Right lobe of liver (tissue), 6 donors: ENCODE measurements at regions not wholly inside any gene's neighbourhood (a gene's known extent, or its start where the extent isn't known, plus 50 kb on each side); places are given as distances from the start of the nearest gene placed in this dataset.

Experiments
- ATAC-seq, 4 donors: fragments of 200-7000 bp; cut with Tn5 transposase; one replicate each; pipeline ENCODE4 v1.9.1; 2020; ENCODE audit warnings: mild to moderate bottlenecking in 4 of 4, moderate library complexity in 4 of 4
- DNase-seq, 3 donors: peaks; one replicate each; pipeline ENCODE4 v3.0.0-alpha.2; 2020
- H3K27ac ChIP-seq, 3 donors: fragments of 200-600 bp; one replicate each; pipeline ENCODE4 v1.8.0; 2022
- H3K27me3 ChIP-seq, 2 donors: fragments of 200-600 bp; one replicate each; pipeline ENCODE4 v1.8.0; 2022
- H3K36me3 ChIP-seq, 4 donors: fragments of 200-600 bp; sonication (generic) in 1 of 4; one replicate each; pipeline versions ENCODE4 v1.5.1 to v1.8.0; 2017 to 2022; ENCODE audit warnings: control low read depth in 1 of 4
- H3K4me1 ChIP-seq, 4 donors: fragments of 200-600 bp; sonication (generic) in 1 of 4; one replicate each; pipeline versions ENCODE4 v1.5.1 to v1.8.0; 2017 to 2022; ENCODE audit warnings: control low read depth in 1 of 4
- H3K4me3 ChIP-seq, 3 donors: fragments of 200-600 bp; one replicate each; pipeline ENCODE4 v1.8.0; 2022
- H3K9me3 ChIP-seq, 4 donors: fragments of 200-600 bp; sonication (generic) in 1 of 4; one replicate each; pipeline versions ENCODE4 v1.5.1 to v1.8.0; 2017 to 2022; ENCODE audit warnings: control low read depth in 1 of 4
- CTCF ChIP-seq, 4 donors: fragments of 200-600 bp in 3 of 4; fragments of 450-650 bp in 1 of 4; IDR thresholded peaks; one replicate each; pipeline versions ENCODE4 v1.5.1 to v1.8.0; 2016 to 2022; ENCODE audit warnings: antibody characterized with exemption in 4 of 4, mild to moderate bottlenecking in 2 of 4
- POLR2A ChIP-seq: fragments of 450-650 bp; IDR thresholded peaks from one replicate; pipeline ENCODE4 v1.6.1; 2017; ENCODE audit warnings: antibody characterized with exemption, mild to moderate bottlenecking
- WGBS: methylation state at CpG from one replicate; pipeline ENCODE4 v1.1.6; 2018; ENCODE audit warnings: low coverage, low lambda C conversion rate; ENCODE audit not compliant: insufficient coverage; ENCODE audit errors: missing lambda C conversion rate; 5-methylcytosine and 5-hydroxymethylcytosine counted together
- intact Hi-C, 2 donors: fragments of 100-400 bp; cut with DNase I; formaldehyde crosslinking; loops; one replicate each; pipeline versions ENCODE4 v1.11.2 to v1.14.1; 2022
- small RNA-seq, 2 experiments: library from RNA; depleted of rRNA; stranded (forward); fragments of <200 nt; gene quantifications; one replicate each; pipeline ENCODE3, GENCODE V24; 2016
- donor health status: DM: no; HTN: yes; CAD: no.
- donor health status: DM: no; HTN: no; CAD: no.
- donor health status: DM: no; HTN: no; CAD: no.
- donor health status: DM: no; HTN: yes; CAD: no.
- donor health status: DM: no; HTN: yes; CAD: no.

GRCh38 chrX:146477341-146477740 lies 332.2 kb upstream of the CXorf51B start:
- no peak overlapping the region for H3K4me3 ChIP-seq
- H3K27ac ChIP-seq: no peak overlapping the region
- DNase-seq (no peak), ATAC-seq (no peak)
- 86% methylated on average over 5 of the region's 10 CpGs for WGBS
- no peaks in the 10 kb centered on the region for H3K27me3 ChIP-seq
- intact Hi-C loops: no loop called here
- no peaks in the 10 kb centered on the region for H3K4me1 ChIP-seq
- TF ChIP-seq POLR2A: no peak
- TF ChIP-seq CTCF (IDR thresholded peaks at IDR 0.05): no peak
- H3K9me3 ChIP-seq: no peaks in the 10 kb centered on the region
- no peaks in the 10 kb centered on the region for H3K36me3 ChIP-seq

GRCh38 chrX:146481735-146482134 lies 327.8 kb upstream of the CXorf51B start:
- intact Hi-C loops: no loop called here
- no peak overlapping the region for H3K4me3 ChIP-seq
- no peak overlapping the region for H3K27ac ChIP-seq
- no peaks in the 10 kb centered on the region for H3K27me3 ChIP-seq
- WGBS: 50% methylated on average over 5 of the region's 5 CpGs
- no peaks in the 10 kb centered on the region for H3K36me3 ChIP-seq
- ATAC-seq (peak in 3 of 4 donors; percentile 28 to 38 (median 33)), DNase-seq (no peak)
- no peaks in the 10 kb centered on the region for H3K9me3 ChIP-seq
- TF ChIP-seq POLR2A (no peak), CTCF (IDR thresholded peaks at IDR 0.05) (peak in 1 of 4 donors; percentile 25)
- H3K4me1 ChIP-seq: no peaks in the 10 kb centered on the region

Small RNA genes in the stretch of these regions (small RNA-seq; reads per million reads assigned to genes)
- gene RNA5SP517: 0 reads per million in 2 experiments
